ENCODE measurements at regions not wholly inside any gene's neighbourhood (a gene's known extent, or its start where the extent isn't known, plus 50 kb on each side); places are given as distances from the start of the nearest gene placed in this dataset.

DNA sequence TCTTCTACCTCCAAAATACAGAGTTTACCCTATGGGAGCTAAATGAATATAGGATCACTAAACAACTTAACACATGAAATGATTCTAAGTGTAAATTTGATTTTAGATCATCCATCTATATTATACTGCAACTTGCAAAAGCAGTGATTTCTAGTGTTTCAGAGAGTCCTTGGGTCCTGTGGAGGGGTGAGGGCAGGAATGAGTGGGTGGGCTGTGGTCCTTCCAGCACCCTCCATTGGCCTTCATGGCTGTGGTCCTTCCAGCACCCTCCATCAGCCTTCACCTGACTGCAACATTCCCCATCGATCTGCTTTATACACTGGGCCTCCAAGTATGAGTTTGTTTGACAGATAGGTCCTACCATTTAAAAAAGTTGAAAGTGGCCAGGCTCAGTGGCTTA lies 70.5 kb downstream of the TTC6 start:
- H3K36me3 ChIP-seq (ENCODE audit: control insufficient read depth in 2 of 2, insufficient read depth in 1 of 2, low read length in 2 of 2), result no peaks in the 10 kb centered on the region
- no peak overlapping the region for H3K27ac ChIP-seq (ENCODE audit: extremely low read depth, low read depth, low read length)
- TF ChIP-seq ZFP69B (tag by site-specific recombination; IDR thresholded peaks at IDR 0.05) (no peak), REPIN1 (tag by site-specific recombination; IDR thresholded peaks at IDR 0.05; ENCODE audit: low read depth) (no peak), ZNF433 (tag by site-specific recombination; IDR thresholded peaks at IDR 0.05; ENCODE audit: low read depth) (no peak), ZNF449 (tag by site-specific recombination; IDR thresholded peaks at IDR 0.05) (no peak), OVOL3 (tag by site-specific recombination; IDR thresholded peaks at IDR 0.05) (no peak), ZNF114 (tag by site-specific recombination; IDR thresholded peaks at IDR 0.05) (no peak), ZNF16 (tag by site-specific recombination; IDR thresholded peaks at IDR 0.05; ENCODE audit: low read depth) (no peak), ZIC2 (tag by site-specific recombination; IDR thresholded peaks at IDR 0.05) (no peak), GFI1B (tag by site-specific recombination; IDR thresholded peaks at IDR 0.05) (no peak), YY2 (tag by site-specific recombination; IDR thresholded peaks at IDR 0.05) (no peak), ZNF19 (tag by site-specific recombination; IDR thresholded peaks at IDR 0.05; ENCODE audit: low read depth) (no peak), ZNF777 (tag by site-specific recombination; IDR thresholded peaks at IDR 0.05; ENCODE audit: borderline replicate concordance) (no peak), ZNF629 (tag by site-specific recombination; IDR thresholded peaks at IDR 0.05) (no peak), ZSCAN16 (tag by site-specific recombination; IDR thresholded peaks at IDR 0.05) (no peak), ZNF174 (tag by site-specific recombination; IDR thresholded peaks at IDR 0.05) (no peak), SCRT2 (tag by site-specific recombination; IDR thresholded peaks at IDR 0.05) (no peak), ZNF121 (tag by site-specific recombination; IDR thresholded peaks at IDR 0.05) (no peak)
- TF ChIP-seq, protein P1, sequence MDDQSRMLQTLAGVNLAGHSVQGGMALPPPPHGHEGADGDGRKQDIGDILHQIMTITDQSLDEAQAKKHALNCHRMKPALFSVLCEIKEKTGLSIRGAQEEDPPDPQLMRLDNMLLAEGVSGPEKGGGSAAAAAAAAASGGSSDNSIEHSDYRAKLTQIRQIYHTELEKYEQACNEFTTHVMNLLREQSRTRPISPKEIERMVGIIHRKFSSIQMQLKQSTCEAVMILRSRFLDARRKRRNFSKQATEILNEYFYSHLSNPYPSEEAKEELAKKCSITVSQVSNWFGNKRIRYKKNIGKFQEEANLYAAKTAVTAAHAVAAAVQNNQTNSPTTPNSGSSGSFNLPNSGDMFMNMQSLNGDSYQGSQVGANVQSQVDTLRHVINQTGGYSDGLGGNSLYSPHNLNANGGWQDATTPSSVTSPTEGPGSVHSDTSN (CRISPR knock-in tag; IDR thresholded peaks at IDR 0.05), result no peak
- no peaks in the 10 kb centered on the region for H3K4me1 ChIP-seq (ENCODE audit: control insufficient read depth, insufficient read depth, low read length)
- ChIA-PET POLR2A (no interaction called here), CTCF (no interaction called here)
- H3K4me3 ChIP-seq (ENCODE audit: low read depth, low read length), result no peak overlapping the region
- H3K9me3 ChIP-seq (ENCODE audit: control insufficient read depth, insufficient read depth, low read depth, low read length), result no peaks in the 10 kb centered on the region; the same call in 1 of the 2 replicates

GRCh38 chr14:37668646-37669045 lies 73.2 kb downstream of the TTC6 start:
- ChIA-PET POLR2A (no interaction called here), CTCF (no interaction called here)
- TF ChIP-seq, protein P2, sequence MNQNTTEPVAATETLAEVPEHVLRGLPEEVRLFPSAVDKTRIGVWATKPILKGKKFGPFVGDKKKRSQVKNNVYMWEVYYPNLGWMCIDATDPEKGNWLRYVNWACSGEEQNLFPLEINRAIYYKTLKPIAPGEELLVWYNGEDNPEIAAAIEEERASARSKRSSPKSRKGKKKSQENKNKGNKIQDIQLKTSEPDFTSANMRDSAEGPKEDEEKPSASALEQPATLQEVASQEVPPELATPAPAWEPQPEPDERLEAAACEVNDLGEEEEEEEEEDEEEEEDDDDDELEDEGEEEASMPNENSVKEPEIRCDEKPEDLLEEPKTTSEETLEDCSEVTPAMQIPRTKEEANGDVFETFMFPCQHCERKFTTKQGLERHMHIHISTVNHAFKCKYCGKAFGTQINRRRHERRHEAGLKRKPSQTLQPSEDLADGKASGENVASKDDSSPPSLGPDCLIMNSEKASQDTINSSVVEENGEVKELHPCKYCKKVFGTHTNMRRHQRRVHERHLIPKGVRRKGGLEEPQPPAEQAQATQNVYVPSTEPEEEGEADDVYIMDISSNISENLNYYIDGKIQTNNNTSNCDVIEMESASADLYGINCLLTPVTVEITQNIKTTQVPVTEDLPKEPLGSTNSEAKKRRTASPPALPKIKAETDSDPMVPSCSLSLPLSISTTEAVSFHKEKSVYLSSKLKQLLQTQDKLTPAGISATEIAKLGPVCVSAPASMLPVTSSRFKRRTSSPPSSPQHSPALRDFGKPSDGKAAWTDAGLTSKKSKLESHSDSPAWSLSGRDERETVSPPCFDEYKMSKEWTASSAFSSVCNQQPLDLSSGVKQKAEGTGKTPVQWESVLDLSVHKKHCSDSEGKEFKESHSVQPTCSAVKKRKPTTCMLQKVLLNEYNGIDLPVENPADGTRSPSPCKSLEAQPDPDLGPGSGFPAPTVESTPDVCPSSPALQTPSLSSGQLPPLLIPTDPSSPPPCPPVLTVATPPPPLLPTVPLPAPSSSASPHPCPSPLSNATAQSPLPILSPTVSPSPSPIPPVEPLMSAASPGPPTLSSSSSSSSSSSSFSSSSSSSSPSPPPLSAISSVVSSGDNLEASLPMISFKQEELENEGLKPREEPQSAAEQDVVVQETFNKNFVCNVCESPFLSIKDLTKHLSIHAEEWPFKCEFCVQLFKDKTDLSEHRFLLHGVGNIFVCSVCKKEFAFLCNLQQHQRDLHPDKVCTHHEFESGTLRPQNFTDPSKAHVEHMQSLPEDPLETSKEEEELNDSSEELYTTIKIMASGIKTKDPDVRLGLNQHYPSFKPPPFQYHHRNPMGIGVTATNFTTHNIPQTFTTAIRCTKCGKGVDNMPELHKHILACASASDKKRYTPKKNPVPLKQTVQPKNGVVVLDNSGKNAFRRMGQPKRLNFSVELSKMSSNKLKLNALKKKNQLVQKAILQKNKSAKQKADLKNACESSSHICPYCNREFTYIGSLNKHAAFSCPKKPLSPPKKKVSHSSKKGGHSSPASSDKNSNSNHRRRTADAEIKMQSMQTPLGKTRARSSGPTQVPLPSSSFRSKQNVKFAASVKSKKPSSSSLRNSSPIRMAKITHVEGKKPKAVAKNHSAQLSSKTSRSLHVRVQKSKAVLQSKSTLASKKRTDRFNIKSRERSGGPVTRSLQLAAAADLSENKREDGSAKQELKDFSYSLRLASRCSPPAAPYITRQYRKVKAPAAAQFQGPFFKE (tag by site-specific recombination; IDR thresholded peaks at IDR 0.05; ENCODE audit: borderline replicate concordance), result no peak
- TF ChIP-seq TCF7L2 (IDR thresholded peaks at IDR 0.05; ENCODE audit: borderline replicate concordance, low read depth, low read length) (no peak), ZNF155 (tag by site-specific recombination; IDR thresholded peaks at IDR 0.05) (no peak), ZFP69B (tag by site-specific recombination; IDR thresholded peaks at IDR 0.05) (no peak)
- H3K4me1 ChIP-seq (ENCODE audit: control insufficient read depth, insufficient read depth, low read length), result no peaks in the 10 kb centered on the region
- H3K27ac ChIP-seq (ENCODE audit: extremely low read depth, low read depth, low read length), result no peak overlapping the region
- no peaks in the 10 kb centered on the region for H3K36me3 ChIP-seq (ENCODE audit: control insufficient read depth in 2 of 2, insufficient read depth in 1 of 2, low read length in 2 of 2)
- H3K9me3 ChIP-seq (ENCODE audit: control insufficient read depth, insufficient read depth, low read depth, low read length), result no peaks in the 10 kb centered on the region; the same call in 1 of the 2 replicates
- no peak overlapping the region for H3K4me3 ChIP-seq (ENCODE audit: low read depth, low read length)
